H1 (cell line): ENCODE measurements at regions not wholly inside any gene's neighbourhood (a gene's known extent, or its start where the extent isn't known, plus 50 kb on each side); places are given as distances from the start of the nearest gene placed in this dataset.

Experiments used
- E2F6 ChIP-seq: IDR thresholded peaks from 2 replicates; pipeline ENCODE4 v1.6.1; 2012; ENCODE audit warnings: inconsistent platforms
- EZH2 ChIP-seq: fragments of 200-600 bp; sonication (generic); IDR thresholded peaks from 2 replicates; pipeline ENCODE4 v1.7.1; 2012; ENCODE audit warnings: low read depth, mild to moderate bottlenecking, moderate library complexity, low read length, inconsistent platforms; ENCODE audit not compliant: severe bottlenecking
- FOSL1 ChIP-seq: IDR thresholded peaks from 2 replicates; pipeline ENCODE4 v1.6.1; 2011; ENCODE audit warnings: mild to moderate bottlenecking, low read depth, low read length, moderate library complexity; ENCODE audit not compliant: insufficient read depth
- GTF2F1 ChIP-seq: IDR thresholded peaks from 2 replicates; pipeline ENCODE4 v1.6.1; 2012; ENCODE audit warnings: low read depth, low read length, improper control_type of control experiment, borderline replicate concordance
- MAFK ChIP-seq: IDR thresholded peaks from 2 replicates; pipeline ENCODE4 v1.6.1; 2012; ENCODE audit warnings: low read depth, mild to moderate bottlenecking, improper control_type of control experiment, low read length
- NANOG ChIP-seq: IDR thresholded peaks from 2 replicates; pipeline ENCODE4 v1.6.1; 2011; ENCODE audit warnings: low read length, low read depth, mild to moderate bottlenecking, inconsistent platforms; ENCODE audit not compliant: insufficient read depth, poor library complexity, severe bottlenecking
- NRF1 ChIP-seq: IDR thresholded peaks from 2 replicates; pipeline ENCODE4 v1.6.1; 2011; ENCODE audit warnings: mild to moderate bottlenecking, low read depth, low read length, improper control_type of control experiment
- POU5F1 ChIP-seq: IDR thresholded peaks from 2 replicates; pipeline ENCODE4 v1.6.1; 2011; ENCODE audit warnings: low read depth, mild to moderate bottlenecking, low read length, moderate library complexity
- TAF7 ChIP-seq: optimal IDR thresholded peaks from 2 replicates; pipeline ENCODE3; 2011; ENCODE audit warnings: low read depth, mild to moderate bottlenecking, inconsistent platforms, low read length, moderate library complexity, borderline replicate concordance

GRCh38 chr15:69798481-69799250 is 299.1 kb downstream of the TLE3 start (continued):
- no peak for TF ChIP-seq NANOG
- TF ChIP-seq E2F6 = no peak
- no peak for TF ChIP-seq GTF2F1
- no peak for TF ChIP-seq FOSL1
- TF ChIP-seq TAF7 = no peak
- TF ChIP-seq POU5F1 = no peak
- TF ChIP-seq EZH2 = no peak
- TF ChIP-seq MAFK = no peak
- no peak for TF ChIP-seq NRF1
